ENCODE measurements at regions not wholly inside any gene's neighbourhood (a gene's known extent, or its start where the extent isn't known, plus 50 kb on each side); places are given as distances from the start of the nearest gene placed in this dataset.

DNA sequence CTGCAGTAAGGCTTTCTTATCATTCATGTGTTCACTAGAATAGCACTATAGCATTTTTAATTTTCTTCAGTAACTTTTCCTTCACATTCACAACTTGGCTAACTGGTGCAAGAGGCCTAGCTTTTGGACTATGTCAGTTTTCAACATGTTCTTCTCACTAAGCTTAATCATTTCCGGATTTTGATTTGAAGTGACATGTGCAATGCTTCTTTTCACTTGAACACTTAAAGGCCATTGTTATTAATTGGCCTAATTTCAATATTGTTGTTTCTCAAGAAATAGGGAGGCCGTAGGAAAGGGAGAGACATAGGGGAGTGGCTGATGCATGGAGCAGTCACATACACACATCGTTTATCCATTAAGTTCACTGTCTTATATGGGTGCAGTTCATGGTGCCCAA is 151.2 kb upstream of the NFE2L3 start:
- TF ChIP-seq, protein P1, sequence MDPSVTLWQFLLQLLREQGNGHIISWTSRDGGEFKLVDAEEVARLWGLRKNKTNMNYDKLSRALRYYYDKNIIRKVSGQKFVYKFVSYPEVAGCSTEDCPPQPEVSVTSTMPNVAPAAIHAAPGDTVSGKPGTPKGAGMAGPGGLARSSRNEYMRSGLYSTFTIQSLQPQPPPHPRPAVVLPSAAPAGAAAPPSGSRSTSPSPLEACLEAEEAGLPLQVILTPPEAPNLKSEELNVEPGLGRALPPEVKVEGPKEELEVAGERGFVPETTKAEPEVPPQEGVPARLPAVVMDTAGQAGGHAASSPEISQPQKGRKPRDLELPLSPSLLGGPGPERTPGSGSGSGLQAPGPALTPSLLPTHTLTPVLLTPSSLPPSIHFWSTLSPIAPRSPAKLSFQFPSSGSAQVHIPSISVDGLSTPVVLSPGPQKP (IDR thresholded peaks at IDR 0.05; ENCODE audit: low read depth, low read length): no peak
- TF ChIP-seq, protein P2, sequence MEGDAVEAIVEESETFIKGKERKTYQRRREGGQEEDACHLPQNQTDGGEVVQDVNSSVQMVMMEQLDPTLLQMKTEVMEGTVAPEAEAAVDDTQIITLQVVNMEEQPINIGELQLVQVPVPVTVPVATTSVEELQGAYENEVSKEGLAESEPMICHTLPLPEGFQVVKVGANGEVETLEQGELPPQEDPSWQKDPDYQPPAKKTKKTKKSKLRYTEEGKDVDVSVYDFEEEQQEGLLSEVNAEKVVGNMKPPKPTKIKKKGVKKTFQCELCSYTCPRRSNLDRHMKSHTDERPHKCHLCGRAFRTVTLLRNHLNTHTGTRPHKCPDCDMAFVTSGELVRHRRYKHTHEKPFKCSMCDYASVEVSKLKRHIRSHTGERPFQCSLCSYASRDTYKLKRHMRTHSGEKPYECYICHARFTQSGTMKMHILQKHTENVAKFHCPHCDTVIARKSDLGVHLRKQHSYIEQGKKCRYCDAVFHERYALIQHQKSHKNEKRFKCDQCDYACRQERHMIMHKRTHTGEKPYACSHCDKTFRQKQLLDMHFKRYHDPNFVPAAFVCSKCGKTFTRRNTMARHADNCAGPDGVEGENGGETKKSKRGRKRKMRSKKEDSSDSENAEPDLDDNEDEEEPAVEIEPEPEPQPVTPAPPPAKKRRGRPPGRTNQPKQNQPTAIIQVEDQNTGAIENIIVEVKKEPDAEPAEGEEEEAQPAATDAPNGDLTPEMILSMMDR (IDR thresholded peaks at IDR 0.05): no peak
- TF ChIP-seq, protein P3, sequence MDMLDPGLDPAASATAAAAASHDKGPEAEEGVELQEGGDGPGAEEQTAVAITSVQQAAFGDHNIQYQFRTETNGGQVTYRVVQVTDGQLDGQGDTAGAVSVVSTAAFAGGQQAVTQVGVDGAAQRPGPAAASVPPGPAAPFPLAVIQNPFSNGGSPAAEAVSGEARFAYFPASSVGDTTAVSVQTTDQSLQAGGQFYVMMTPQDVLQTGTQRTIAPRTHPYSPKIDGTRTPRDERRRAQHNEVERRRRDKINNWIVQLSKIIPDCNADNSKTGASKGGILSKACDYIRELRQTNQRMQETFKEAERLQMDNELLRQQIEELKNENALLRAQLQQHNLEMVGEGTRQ (IDR thresholded peaks at IDR 0.05): no peak
- TF ChIP-seq ZFP36 (IDR thresholded peaks at IDR 0.05; ENCODE audit: borderline replicate concordance, partially characterized antibody) (no peak), GATA3 (IDR thresholded peaks at IDR 0.05; ENCODE audit: borderline replicate concordance) (no peak), CHD2 (IDR thresholded peaks at IDR 0.05; ENCODE audit: low read length, partially characterized antibody) (no peak), CEBPB (IDR thresholded peaks at IDR 0.05) (no peak), POLR2A (IDR thresholded peaks at IDR 0.05; ENCODE audit: low read length) (no peak), HDAC2 (IDR thresholded peaks at IDR 0.05) (no peak), JUN (IDR thresholded peaks at IDR 0.05) (no peak), MYC (IDR thresholded peaks at IDR 0.05; ENCODE audit: borderline replicate concordance, low read length) (no peak)
- TF ChIP-seq, protein P4, sequence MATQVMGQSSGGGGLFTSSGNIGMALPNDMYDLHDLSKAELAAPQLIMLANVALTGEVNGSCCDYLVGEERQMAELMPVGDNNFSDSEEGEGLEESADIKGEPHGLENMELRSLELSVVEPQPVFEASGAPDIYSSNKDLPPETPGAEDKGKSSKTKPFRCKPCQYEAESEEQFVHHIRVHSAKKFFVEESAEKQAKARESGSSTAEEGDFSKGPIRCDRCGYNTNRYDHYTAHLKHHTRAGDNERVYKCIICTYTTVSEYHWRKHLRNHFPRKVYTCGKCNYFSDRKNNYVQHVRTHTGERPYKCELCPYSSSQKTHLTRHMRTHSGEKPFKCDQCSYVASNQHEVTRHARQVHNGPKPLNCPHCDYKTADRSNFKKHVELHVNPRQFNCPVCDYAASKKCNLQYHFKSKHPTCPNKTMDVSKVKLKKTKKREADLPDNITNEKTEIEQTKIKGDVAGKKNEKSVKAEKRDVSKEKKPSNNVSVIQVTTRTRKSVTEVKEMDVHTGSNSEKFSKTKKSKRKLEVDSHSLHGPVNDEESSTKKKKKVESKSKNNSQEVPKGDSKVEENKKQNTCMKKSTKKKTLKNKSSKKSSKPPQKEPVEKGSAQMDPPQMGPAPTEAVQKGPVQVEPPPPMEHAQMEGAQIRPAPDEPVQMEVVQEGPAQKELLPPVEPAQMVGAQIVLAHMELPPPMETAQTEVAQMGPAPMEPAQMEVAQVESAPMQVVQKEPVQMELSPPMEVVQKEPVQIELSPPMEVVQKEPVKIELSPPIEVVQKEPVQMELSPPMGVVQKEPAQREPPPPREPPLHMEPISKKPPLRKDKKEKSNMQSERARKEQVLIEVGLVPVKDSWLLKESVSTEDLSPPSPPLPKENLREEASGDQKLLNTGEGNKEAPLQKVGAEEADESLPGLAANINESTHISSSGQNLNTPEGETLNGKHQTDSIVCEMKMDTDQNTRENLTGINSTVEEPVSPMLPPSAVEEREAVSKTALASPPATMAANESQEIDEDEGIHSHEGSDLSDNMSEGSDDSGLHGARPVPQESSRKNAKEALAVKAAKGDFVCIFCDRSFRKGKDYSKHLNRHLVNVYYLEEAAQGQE (IDR thresholded peaks at IDR 0.05): no peak
- TF ChIP-seq, protein P5, sequence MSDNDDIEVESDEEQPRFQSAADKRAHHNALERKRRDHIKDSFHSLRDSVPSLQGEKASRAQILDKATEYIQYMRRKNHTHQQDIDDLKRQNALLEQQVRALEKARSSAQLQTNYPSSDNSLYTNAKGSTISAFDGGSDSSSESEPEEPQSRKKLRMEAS (IDR thresholded peaks at IDR 0.05): no peak
- TF ChIP-seq, protein P6, sequence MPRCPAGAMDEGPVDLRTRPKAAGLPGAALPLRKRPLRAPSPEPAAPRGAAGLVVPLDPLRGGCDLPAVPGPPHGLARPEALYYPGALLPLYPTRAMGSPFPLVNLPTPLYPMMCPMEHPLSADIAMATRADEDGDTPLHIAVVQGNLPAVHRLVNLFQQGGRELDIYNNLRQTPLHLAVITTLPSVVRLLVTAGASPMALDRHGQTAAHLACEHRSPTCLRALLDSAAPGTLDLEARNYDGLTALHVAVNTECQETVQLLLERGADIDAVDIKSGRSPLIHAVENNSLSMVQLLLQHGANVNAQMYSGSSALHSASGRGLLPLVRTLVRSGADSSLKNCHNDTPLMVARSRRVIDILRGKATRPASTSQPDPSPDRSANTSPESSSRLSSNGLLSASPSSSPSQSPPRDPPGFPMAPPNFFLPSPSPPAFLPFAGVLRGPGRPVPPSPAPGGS (IDR thresholded peaks at IDR 0.05): no peak

All from A549 (cell line).